GM18511 (cell line): ENCODE measurements at regions not wholly inside any gene's neighbourhood (a gene's known extent, or its start where the extent isn't known, plus 50 kb on each side); places are given as distances from the start of the nearest gene placed in this dataset.
A peak's percentile ranks its signal among the peaks of the same experiment; 100 is the strongest.

ENCODE experiments used
- ATAC-seq: cut with Tn5 transposase; IDR thresholded peaks from one replicate; pipeline ENCODE4 v1.9.1; 2021; ENCODE audit warnings: mild to moderate bottlenecking, moderate library complexity; ENCODE audit not compliant: unreplicated experiment

DNA sequence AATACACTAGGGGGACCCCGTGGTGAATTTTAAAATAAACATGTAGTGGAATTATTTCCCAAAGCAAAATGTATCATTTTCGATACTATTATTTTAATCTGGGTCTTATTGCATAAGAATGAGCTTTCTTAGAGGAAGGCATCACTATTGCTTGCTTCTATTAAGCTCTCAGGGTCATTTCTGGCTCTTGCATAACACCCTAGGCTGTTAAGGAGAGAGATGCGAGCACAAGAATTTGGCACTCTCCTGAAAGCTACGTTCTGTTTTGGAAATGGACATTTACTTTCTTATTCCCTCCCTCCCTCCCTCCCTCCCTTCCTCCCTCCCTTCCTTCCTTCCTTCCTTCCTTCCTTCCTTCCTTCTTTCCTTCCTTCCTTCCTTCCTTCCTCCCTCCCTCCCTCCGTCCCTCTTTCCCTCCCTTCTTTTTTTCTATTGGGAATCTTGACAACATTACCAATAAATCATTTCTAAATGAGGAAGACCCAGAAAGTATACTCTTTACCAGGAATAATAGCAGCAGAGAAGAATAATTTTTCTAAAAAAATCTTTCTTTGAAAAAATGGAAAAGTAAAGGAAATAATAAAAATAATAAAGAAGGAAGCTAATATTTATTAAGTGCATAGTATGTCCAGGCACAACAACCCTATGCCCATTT is 83.6 kb upstream of the BDNF start:
- ATAC-seq, result no peak

DNA sequence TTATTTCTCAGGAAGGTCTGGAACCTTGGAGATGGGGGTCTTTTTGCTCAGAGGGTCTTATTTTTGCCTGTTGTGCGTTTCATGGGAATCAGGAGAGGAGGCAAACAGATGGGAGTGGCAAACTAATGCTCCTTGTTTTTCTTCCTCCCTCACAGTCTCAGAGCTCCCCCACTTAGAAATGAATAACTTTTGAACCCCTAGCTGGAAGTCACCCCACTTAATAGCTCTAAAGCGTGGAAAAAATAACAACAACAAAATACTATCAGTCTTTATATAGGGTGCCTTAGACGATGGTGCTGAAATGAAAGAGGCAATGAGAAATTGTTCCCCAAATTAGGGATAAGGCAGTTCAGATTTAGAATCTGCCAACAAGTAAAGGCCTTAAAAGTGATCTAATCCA is 76.8 kb upstream of the BDNF start:
- no peak for ATAC-seq

DNA sequence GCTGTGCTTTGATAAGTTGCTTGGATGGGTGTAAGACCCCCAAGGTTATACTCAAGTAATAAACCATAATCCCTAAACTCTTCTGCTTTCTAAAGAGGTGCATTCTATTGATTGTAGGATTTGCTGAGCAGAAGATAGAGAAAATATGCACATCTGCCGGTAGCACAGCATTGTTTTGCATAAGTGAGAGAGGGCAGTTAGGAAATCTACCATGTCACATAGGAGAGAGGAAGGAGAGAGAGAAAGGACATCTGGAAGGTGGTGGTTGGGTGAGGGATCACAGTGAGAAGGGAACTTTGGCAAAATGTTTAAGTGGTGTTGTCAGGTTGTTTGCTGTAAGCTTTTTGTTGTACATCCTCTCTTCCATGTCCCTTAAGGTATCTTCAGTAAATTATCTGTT is 73.6 kb upstream of the BDNF start:
- ATAC-seq, result no peak

DNA sequence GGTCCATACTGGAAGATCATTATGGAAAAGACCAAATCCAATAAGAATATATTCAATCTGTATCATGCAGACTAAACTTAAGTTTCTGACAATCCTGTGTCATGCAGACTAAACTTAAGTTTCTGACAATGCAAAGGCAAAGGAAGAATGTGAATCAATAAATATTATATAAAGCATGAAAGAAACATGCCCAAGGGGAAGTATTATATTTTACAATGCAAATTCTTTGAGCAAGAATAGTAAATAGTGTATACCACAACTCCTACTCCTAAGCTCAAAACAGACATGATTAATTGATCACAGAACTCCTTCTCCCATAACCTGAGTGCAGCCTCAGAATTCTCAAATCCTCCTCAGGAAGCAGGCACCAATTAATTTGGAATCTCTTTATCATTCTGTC is 71.3 kb upstream of the BDNF start:
- no peak for ATAC-seq

DNA sequence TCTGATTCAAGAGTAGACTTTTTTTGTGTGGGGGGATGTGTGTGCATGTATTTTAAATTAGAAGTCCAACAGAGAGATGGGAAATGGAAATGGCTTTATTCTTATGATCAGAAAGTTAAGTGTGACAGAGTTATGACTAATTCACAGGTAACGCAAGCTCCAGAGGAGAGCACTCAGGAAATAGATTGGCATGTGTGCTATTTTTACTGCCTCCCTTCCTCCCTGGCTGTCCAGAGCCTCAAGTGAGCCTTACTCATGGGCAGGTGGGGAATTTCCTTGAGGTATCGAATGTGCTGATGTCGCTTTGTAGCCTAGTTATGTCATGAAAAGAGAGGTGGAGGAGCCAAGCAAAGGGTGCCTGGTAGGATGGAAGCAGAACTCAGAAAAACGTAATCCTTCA is 70.3 kb upstream of the BDNF start:
- ATAC-seq, result no peak

DNA sequence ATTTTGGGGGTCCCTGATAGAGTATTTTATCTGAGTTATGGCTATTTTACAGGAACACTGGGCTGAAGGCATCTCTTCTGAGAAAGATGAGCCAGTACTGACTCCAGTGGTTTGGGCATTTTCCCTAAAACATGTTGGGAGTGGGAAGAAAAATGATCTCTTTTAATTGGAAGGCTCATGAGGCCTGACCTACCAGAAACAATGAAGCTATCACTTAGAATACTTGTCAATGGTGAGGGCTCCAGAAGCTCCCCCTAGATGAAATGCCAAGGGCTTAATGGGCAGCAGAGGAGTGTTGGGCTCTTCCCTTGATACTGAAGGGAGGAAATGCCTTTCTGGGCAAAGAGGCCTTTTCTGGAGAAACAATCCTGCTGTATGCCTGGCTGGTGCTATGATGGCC is 63.5 kb upstream of the BDNF start:
- no peak for ATAC-seq

DNA sequence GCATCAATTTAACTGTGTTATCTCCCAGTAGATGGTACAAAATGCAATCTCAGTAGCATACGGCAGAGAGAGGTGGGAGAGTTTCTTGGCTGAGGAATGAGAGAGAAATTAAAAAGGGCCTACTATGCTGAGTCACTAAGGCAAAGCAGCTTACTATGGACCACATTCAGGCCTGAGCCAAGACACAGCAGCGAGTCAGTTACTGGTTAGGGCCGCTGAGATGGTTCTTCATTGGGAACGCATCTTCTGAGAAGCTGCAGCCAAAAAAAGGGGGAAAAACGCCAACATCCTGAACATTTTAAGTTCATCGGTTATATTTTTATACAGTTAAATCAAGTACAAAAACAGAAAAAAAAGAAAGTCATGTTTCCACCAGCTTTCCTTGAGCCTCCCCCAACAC is 61.1 kb upstream of the BDNF start:
- ATAC-seq, result no peak

DNA sequence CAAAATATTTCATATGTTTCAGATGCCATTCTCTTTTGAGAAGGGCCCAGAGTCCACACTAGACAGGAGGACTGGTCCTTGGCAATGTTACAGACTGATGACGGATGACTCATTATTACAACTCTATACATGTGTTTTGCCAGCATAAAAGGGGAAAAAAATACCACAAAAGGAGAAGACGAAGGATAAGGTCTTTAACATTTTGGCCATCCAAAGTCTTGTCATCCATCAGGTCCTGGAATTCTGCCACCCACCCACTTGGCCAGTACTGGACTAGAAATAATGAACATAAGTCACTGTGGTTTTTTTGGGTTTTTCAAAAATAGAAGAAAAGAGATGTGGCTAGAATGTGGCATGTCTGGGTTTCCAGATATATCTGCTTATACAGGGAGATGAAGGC is 57.7 kb upstream of the BDNF start:
- no peak for ATAC-seq

DNA sequence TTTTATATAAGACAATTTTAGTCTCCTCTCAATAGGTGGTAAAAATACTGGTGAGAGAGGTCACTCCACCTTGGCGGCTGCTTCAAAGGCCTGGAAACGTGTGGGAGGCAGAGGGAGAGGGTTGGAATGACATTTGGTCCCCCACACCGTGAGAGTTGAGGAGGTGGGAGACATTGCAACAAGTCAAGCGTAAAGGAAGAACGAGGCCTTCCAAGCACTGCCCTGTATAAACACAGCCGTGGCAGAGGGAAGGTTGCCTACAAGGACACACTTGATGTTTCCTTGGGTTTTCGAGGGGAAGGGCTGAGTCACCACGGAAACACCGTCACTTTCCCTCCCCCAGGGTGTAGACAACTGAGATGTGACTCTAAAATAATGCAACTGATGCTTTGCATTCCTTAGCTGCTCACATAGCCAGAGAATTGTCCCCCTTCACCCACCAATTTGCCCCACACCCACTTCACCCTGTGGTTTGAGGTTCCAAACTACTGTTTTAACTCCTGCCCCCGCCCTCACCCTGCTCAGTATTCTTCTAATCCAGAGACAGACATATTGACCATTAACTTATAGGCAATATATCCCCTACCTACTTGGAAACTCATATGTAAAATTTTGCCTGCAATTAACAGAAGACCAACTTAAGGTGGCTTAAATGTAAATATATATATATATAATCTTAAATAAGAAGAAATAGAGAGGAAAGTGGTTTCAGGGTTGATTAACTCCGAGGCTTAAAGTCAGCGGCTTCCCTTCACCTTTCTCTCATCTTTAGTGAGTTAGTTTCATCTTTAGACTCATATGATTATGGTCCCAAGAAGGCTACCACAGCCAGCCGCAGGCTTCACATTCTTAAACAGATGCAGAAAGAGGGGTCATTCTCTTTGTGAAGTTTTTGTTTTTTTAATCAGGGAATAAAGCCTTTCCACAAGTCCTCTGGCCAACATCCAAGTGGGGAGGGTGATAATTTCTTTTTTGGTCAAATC is 54.1 kb upstream of the BDNF start:
- peak; percentile 64 for ATAC-seq
